Fibroblast of lung (primary cell): ENCODE measurements at regions not wholly inside any gene's neighbourhood (a gene's known extent, or its start where the extent isn't known, plus 50 kb on each side); places are given as distances from the start of the nearest gene placed in this dataset.

ENCODE experiments used
- EZH2 ChIP-seq: IDR thresholded peaks from 2 replicates; pipeline ENCODE4 v1.5.1; 2012; ENCODE audit warnings: low read length, control low read depth, mild to moderate bottlenecking; ENCODE audit errors: missing control alignments
- TF ChIP-seq, protein P1 (sequence below), 2 donors: IDR thresholded peaks in 1 of 2; conservative IDR thresholded peaks in 1 of 2; 1 replicate in 1 of 2; 2 replicates in 1 of 2; pipeline ENCODE4 v1.5.1; 2011 to 2012; ENCODE audit warnings: low read length in 2 of 2, control low read depth in 1 of 2, inconsistent platforms in 1 of 2, low read depth in 1 of 2, mild to moderate bottlenecking in 1 of 2

DNA sequence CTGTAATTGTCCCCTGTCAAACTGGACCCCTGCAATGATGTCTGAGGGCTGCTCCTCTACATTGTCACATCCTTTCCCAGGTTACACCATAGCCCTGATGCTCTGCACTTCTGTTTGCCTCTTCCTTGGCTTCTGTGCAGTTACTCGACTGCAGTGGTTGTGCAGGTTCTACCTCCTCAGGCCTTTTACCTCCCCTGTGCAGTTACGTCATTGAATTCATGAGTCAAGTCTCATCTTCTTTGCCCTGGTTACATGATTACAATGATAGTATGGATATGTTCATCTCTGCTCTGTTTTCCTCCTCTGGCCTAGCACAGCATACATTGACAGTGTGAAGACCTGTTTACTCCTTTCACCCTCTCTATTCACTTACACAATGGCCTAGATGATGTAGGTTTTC is 83.2 kb downstream of the FAM47B start:
- TF ChIP-seq, protein P1, sequence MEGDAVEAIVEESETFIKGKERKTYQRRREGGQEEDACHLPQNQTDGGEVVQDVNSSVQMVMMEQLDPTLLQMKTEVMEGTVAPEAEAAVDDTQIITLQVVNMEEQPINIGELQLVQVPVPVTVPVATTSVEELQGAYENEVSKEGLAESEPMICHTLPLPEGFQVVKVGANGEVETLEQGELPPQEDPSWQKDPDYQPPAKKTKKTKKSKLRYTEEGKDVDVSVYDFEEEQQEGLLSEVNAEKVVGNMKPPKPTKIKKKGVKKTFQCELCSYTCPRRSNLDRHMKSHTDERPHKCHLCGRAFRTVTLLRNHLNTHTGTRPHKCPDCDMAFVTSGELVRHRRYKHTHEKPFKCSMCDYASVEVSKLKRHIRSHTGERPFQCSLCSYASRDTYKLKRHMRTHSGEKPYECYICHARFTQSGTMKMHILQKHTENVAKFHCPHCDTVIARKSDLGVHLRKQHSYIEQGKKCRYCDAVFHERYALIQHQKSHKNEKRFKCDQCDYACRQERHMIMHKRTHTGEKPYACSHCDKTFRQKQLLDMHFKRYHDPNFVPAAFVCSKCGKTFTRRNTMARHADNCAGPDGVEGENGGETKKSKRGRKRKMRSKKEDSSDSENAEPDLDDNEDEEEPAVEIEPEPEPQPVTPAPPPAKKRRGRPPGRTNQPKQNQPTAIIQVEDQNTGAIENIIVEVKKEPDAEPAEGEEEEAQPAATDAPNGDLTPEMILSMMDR (conservative IDR thresholded peaks at IDR 0.05 in 1 of 2, IDR thresholded peaks at IDR 0.05 in 1 of 2; ENCODE audit: low read depth in 1 of 2, low read length in 2 of 2): no peak
- TF ChIP-seq EZH2: no peak
